ENCODE measurements at regions not wholly inside any gene's neighbourhood (a gene's known extent, or its start where the extent isn't known, plus 50 kb on each side); places are given as distances from the start of the nearest gene placed in this dataset.

GRCh38 chr6:80832337-80832736 lies 725.9 kb downstream of the BCKDHB start (continued):
- TF ChIP-seq ZBTB33 (IDR thresholded peaks at IDR 0.05; ENCODE audit: borderline replicate concordance, low read depth) (no peak), NRF1 (IDR thresholded peaks at IDR 0.05; ENCODE audit: low read depth, low read length) (no peak), CHD2 (IDR thresholded peaks at IDR 0.05; ENCODE audit: low read length, partially characterized antibody) (no peak), TCF12 (IDR thresholded peaks at IDR 0.05) (no peak), RAD21 (IDR thresholded peaks at IDR 0.05; ENCODE audit: low read length) (no peak)

GRCh38 chr6:80793411-80793810 lies 686.9 kb downstream of the BCKDHB start:
- no peaks in the 10 kb centered on the region for H3F3A ChIP-seq (replicated peaks; ENCODE audit: insufficient read depth)
- 67% methylated on average over 2 of the region's 2 CpGs for WGBS (ENCODE audit: low lambda C conversion rate)
- no peaks in the 10 kb centered on the region for H3K79me2 ChIP-seq (ENCODE audit: insufficient read depth)
- no peaks in the 10 kb centered on the region for H3K27me3 ChIP-seq (ENCODE audit: insufficient read depth)
- no peak overlapping the region for H3K27ac ChIP-seq (ENCODE audit: low read depth in 2 of 2, low read length in 1 of 2)
- no peaks in the 10 kb centered on the region; a peak in 1 of 4 replicates for H3K4me1 ChIP-seq (ENCODE audit: control insufficient read depth in 1 of 2, insufficient read depth in 2 of 2, low read depth in 1 of 2, low read length in 1 of 2)
- no peaks in the 10 kb centered on the region for H4K20me1 ChIP-seq (ENCODE audit: insufficient read depth)
- ChIA-PET CTCF (interaction anchor here (0.7 kb wide), 1 partner anchor 593 kb away, joined by 3 read pairs; no protein-coding TSS in a partner anchor), POLR2A (no interaction called here)
- TF ChIP-seq IRF3 (IDR thresholded peaks at IDR 0.05; ENCODE audit: low read depth, low read length) (no peak), USF2 (IDR thresholded peaks at IDR 0.05; ENCODE audit: borderline replicate concordance, low read depth, low read length) (no peak), GATA2 (CRISPR knock-in tag; IDR thresholded peaks at IDR 0.05) (no peak), POLR2AphosphoS5 (IDR thresholded peaks at IDR 0.05; ENCODE audit: low read depth, low read length) (no peak), JUND (IDR thresholded peaks at IDR 0.05) (no peak), ELF1 (IDR thresholded peaks at IDR 0.05) (no peak), TCF12 (IDR thresholded peaks at IDR 0.05) (no peak), SMC3 (IDR thresholded peaks at IDR 0.05; ENCODE audit: low read depth, low read length) (no peak), TAF1 (IDR thresholded peaks at IDR 0.05; ENCODE audit: borderline replicate concordance, low read depth, low read length) (no peak), NRF1 (IDR thresholded peaks at IDR 0.05; ENCODE audit: low read depth, low read length) (no peak), REST (IDR thresholded peaks at IDR 0.05; ENCODE audit: low read depth, low read length) (no peak), EZH2phosphoT487 (IDR thresholded peaks at IDR 0.05; ENCODE audit: borderline replicate concordance, low read depth) (no peak), RCOR1 (IDR thresholded peaks at IDR 0.05; ENCODE audit: low read length) (no peak)
- H3K9ac ChIP-seq = no peak overlapping the region
- no peaks in the 10 kb centered on the region for H3K36me3 ChIP-seq (replicated peaks in 1 of 2; ENCODE audit: control insufficient read depth in 1 of 2, insufficient read depth in 2 of 2, low read length in 1 of 2)
- 0 out of 2 replicates have a peak, but pooled peaks cover 4% of the 10 kb centered on the region for H3K9me2 ChIP-seq
- no peaks in the 10 kb centered on the region for H3K9me3 ChIP-seq
- no peak overlapping the region for H3K4me2 ChIP-seq
- H3K4me3 ChIP-seq (ENCODE audit: low read depth in 2 of 2, low read length in 1 of 2) = no peak overlapping the region
- H2AFZ ChIP-seq (ENCODE audit: low read depth) = no peak overlapping the region
- DNase-seq = no peak
